ENCODE measurements at regions not wholly inside any gene's neighbourhood (a gene's known extent, or its start where the extent isn't known, plus 50 kb on each side); places are given as distances from the start of the nearest gene placed in this dataset.

GRCh38 chr2:117562654-117563053 is 251.8 kb upstream of the DDX18 start:
- in situ Hi-C loops (cut with MboI; ENCODE audit: low sequenced_read_pairs) = no loop called here
- CTCF ChIA-PET = no interaction called here
- WGBS, 2 experiments (ENCODE audit: extremely low coverage in 2 of 2, insufficient read length in 1 of 2) = no CpG with 5 or more reads among the region's 3 CpGs

More at GRCh38 chr2:117562654-117563053, 251.8 kb upstream of the DDX18 start:
- H2BK15ac ChIP-seq (ENCODE audit: low read depth, low read length) = no peak overlapping the region
- POLR2A ChIA-PET (ENCODE audit: unreplicated experiment) = no interaction called here
- no peak overlapping the region for H2AK5ac ChIP-seq (ENCODE audit: low read depth, low read length)
- no peaks in the 10 kb centered on the region for H3K27me3 ChIP-seq (ENCODE audit: control insufficient read depth, insufficient read depth, low read length)
- ATAC-seq (ENCODE audit: low read depth) = no peak
- no peak overlapping the region for H2BK20ac ChIP-seq (ENCODE audit: low read depth, low read length)
- no peak overlapping the region for H4K5ac ChIP-seq (ENCODE audit: low read depth, low read length)
- no peak overlapping the region for H3K9ac ChIP-seq (ENCODE audit: low read depth, low read length)
- no TSS peak for BruUV-seq (replicated peaks)
- DNase-seq = no peak
- no peak overlapping the region for H3K18ac ChIP-seq (ENCODE audit: low read depth, low read length)
- H2BK120ac ChIP-seq (ENCODE audit: low read depth, low read length) = no peak overlapping the region
- TF ChIP-seq CHD1 (IDR thresholded peaks at IDR 0.05; ENCODE audit: low read depth, low read length) (no peak), MAZ (IDR thresholded peaks at IDR 0.05; ENCODE audit: borderline replicate concordance, low read depth, low read length) (no peak), POLR2A (IDR thresholded peaks at IDR 0.05; ENCODE audit: low read depth, low read length) (no peak), CTCF (conservative IDR thresholded peaks at IDR 0.05; ENCODE audit: low read depth, low read length) (no peak), USF2 (IDR thresholded peaks at IDR 0.05; ENCODE audit: low read depth, low read length) (no peak), RCOR1 (IDR thresholded peaks at IDR 0.05; ENCODE audit: insufficient replicate concordance, low read length) (no peak), ELK1 (IDR thresholded peaks at IDR 0.05; ENCODE audit: borderline replicate concordance, low read depth, low read length) (no peak), BHLHE40 (IDR thresholded peaks at IDR 0.05; ENCODE audit: low read depth, low read length) (no peak), CEBPB (IDR thresholded peaks at IDR 0.05; ENCODE audit: low read depth, low read length) (no peak), MXI1 (IDR thresholded peaks at IDR 0.05; ENCODE audit: borderline replicate concordance, low read depth, low read length) (no peak)
- no peak overlapping the region for H3K4ac ChIP-seq (ENCODE audit: low read depth, low read length)
- no peak overlapping the region for H3K56ac ChIP-seq (ENCODE audit: extremely low read depth, insufficient read depth, low read length)
- H2BK5ac ChIP-seq (ENCODE audit: low read depth, low read length, poor library complexity, severe bottlenecking) = no peak overlapping the region
- no peak overlapping the region for H3K4me2 ChIP-seq (ENCODE audit: low read depth, low read length)
- no peak overlapping the region for H3K14ac ChIP-seq (replicated peaks; ENCODE audit: low read depth, low read length)
- dilution Hi-C loops (cut with HindIII; ENCODE audit: low sequenced_read_pairs, unreplicated experiment) (no loop called here), intact Hi-C loops (cut with micrococcal nuclease) (no loop called here)
- H3K4me1 ChIP-seq (ENCODE audit: control insufficient read depth, insufficient read depth, low read length) = no peaks in the 10 kb centered on the region
- H3K23ac ChIP-seq (ENCODE audit: low read depth, low read length) = no peak overlapping the region
- H3K9me1 ChIP-seq (ENCODE audit: insufficient read depth, low read length) = no peaks in the 10 kb centered on the region
- no peak overlapping the region for H4K8ac ChIP-seq (ENCODE audit: low read depth in 2 of 2, low read length in 2 of 2)
- H4K91ac ChIP-seq (ENCODE audit: insufficient read depth, low read depth, low read length) = no peak overlapping the region
- H3K36me3 ChIP-seq (ENCODE audit: control insufficient read depth, insufficient read depth, low read length) = no peaks in the 10 kb centered on the region
- no peak overlapping the region for H2AK9ac ChIP-seq (replicated peaks; ENCODE audit: low read depth, low read length, poor library complexity)
- H3K4me3 ChIP-seq (ENCODE audit: insufficient read depth, low read depth, low read length) = no peak overlapping the region
- peaks cover 2% of the 10 kb centered on the region; the same call in 1 of the 2 replicates for H3K9me3 ChIP-seq (ENCODE audit: control insufficient read depth, insufficient read depth, low read length)
- no peak overlapping the region for H2AFZ ChIP-seq (replicated peaks; ENCODE audit: low read length, poor library complexity)
- no peaks in the 10 kb centered on the region for H3K79me1 ChIP-seq (ENCODE audit: low read depth in 1 of 2, low read length in 2 of 2)
- H4K20me1 ChIP-seq (ENCODE audit: insufficient read depth, low read length) = no peaks in the 10 kb centered on the region
- H3K27ac ChIP-seq (ENCODE audit: insufficient read depth, low read length) = no peak overlapping the region
